Suppressor macrophage (primary cell): ENCODE measurements at regions not wholly inside any gene's neighbourhood (a gene's known extent, or its start where the extent isn't known, plus 50 kb on each side); places are given as distances from the start of the nearest gene placed in this dataset.

Experiments used
- DNase-seq, 4 experiments: peaks; one replicate each; pipeline ENCODE4 v3.0.0-alpha.2; 2020 to 2022

- DNase-seq = peak in 1 of 4 experiments; percentile 2
Observed at GRCh38 chr12:28110329-28110728, 79.9 kb upstream of the CCDC91 start.

- no peak for DNase-seq
Observed at GRCh38 chr12:28114488-28114887, 75.8 kb upstream of the CCDC91 start.

GRCh38 chr12:28121433-28121832 lies 68.8 kb upstream of the CCDC91 start:
- DNase-seq = no peak

- no peak for DNase-seq
Observed at GRCh38 chr12:28121899-28122655, 68.2 kb upstream of the CCDC91 start.

- DNase-seq = no peak
Observed at GRCh38 chr12:28122756-28123155, 67.5 kb upstream of the CCDC91 start.

- DNase-seq = no peak
Observed at GRCh38 chr12:28127455-28127854, 62.8 kb upstream of the CCDC91 start.

GRCh38 chr12:28129031-28129430 lies 61.2 kb upstream of the CCDC91 start:
- no peak for DNase-seq

- DNase-seq = no peak
Observed at GRCh38 chr12:28130234-28130624, 60.0 kb upstream of the CCDC91 start.

GRCh38 chr12:28130625-28131598 lies 59.3 kb upstream of the CCDC91 start:
- no peak for DNase-seq

GRCh38 chr12:28132398-28132797 lies 57.9 kb upstream of the CCDC91 start:
- DNase-seq = no peak

- DNase-seq = no peak
Observed at GRCh38 chr12:28135801-28136439, 54.3 kb upstream of the CCDC91 start.

GRCh38 chr12:28137414-28137813 lies 52.8 kb upstream of the CCDC91 start:
- DNase-seq = no peak

- DNase-seq = no peak
Observed at GRCh38 chr12:28140404-28140803, 49.9 kb upstream of the CCDC91 start.
